Stimulated activated CD4-positive, alpha-beta T cell treated with anti-CD3 and anti-CD28 coated beads, Interleukin-12 subunit alpha, Interleukin-12 subunit beta, amount 100 ng/mL, for 24 hours (primary cell): ENCODE measurements at regions not wholly inside any gene's neighbourhood (a gene's known extent, or its start where the extent isn't known, plus 50 kb on each side); places are given as distances from the start of the nearest gene placed in this dataset.

Source experiments
- DNase-seq, 2 experiments: peaks; one replicate each; pipeline ENCODE4 v3.0.0-alpha.2; 2020; ENCODE audit warnings: low read depth in 2 of 2

GRCh38 chr6:33950891-33951889 is 147.4 kb upstream of the MLN start:
- DNase-seq, result no peak

GRCh38 chr6:33950472-33950881 is 146.7 kb upstream of the MLN start:
- no peak for DNase-seq

- no peak for DNase-seq
Observed at GRCh38 chr6:33949877-33950435, 146.2 kb upstream of the MLN start.

GRCh38 chr6:33949111-33949510 is 145.3 kb upstream of the MLN start:
- DNase-seq, result no peak

GRCh38 chr6:33947916-33948594 is 144.3 kb upstream of the MLN start:
- DNase-seq, result no peak

- no peak for DNase-seq
Observed at GRCh38 chr6:33947047-33947446, 143.2 kb upstream of the MLN start.

- DNase-seq, result no peak
Observed at GRCh38 chr6:33945931-33946330, 142.1 kb upstream of the MLN start.

- DNase-seq, result no peak
Observed at GRCh38 chr6:33944686-33945411, 141.0 kb upstream of the MLN start.

GRCh38 chr6:33936886-33937285 is 133.1 kb upstream of the MLN start:
- no peak for DNase-seq

- DNase-seq, result no peak
Observed at GRCh38 chr6:33935439-33936080, 131.8 kb upstream of the MLN start.

- DNase-seq, result no peak
Observed at GRCh38 chr6:33934731-33935270, 131.0 kb upstream of the MLN start.

GRCh38 chr6:33933101-33933500 is 129.3 kb upstream of the MLN start:
- DNase-seq, result no peak

GRCh38 chr6:33931799-33932198 is 128.0 kb upstream of the MLN start:
- no peak for DNase-seq

- DNase-seq, result no peak
Observed at GRCh38 chr6:33929575-33930288, 125.9 kb upstream of the MLN start.

GRCh38 chr6:33927616-33928015 is 123.8 kb upstream of the MLN start:
- DNase-seq, result no peak

- no peak for DNase-seq
Observed at GRCh38 chr6:33927112-33927511, 123.3 kb upstream of the MLN start.

- DNase-seq, result no peak
Observed at GRCh38 chr6:33926451-33926850, 122.6 kb upstream of the MLN start.

GRCh38 chr6:33925936-33926335 is 122.1 kb upstream of the MLN start:
- DNase-seq, result no peak

- DNase-seq, result no peak
Observed at GRCh38 chr6:33925210-33925609, 121.4 kb upstream of the MLN start.

GRCh38 chr6:33924681-33925080 is 120.9 kb upstream of the MLN start:
- DNase-seq, result no peak
